ENCODE measurements at regions not wholly inside any gene's neighbourhood (a gene's known extent, or its start where the extent isn't known, plus 50 kb on each side); places are given as distances from the start of the nearest gene placed in this dataset.

- intact Hi-C loops (cut with DNase I; ENCODE audit: low total_unique reads): no loop called here
- no peak for DNase-seq
- H3K27ac ChIP-seq: no peak overlapping the region
- no peak overlapping the region for H3K4me3 ChIP-seq
- 55 to 74% (median 59%) methylated on average over 2 of the region's 2 CpGs for WGBS, 5 donors
- no peaks in the 10 kb centered on the region for H3K4me1 ChIP-seq
- TF ChIP-seq POLR2AphosphoS5 (IDR thresholded peaks at IDR 0.05) (no peak), CTCF (IDR thresholded peaks at IDR 0.05) (no peak), EP300 (IDR thresholded peaks at IDR 0.05) (no peak), POLR2A (IDR thresholded peaks at IDR 0.05) (no peak)
- no peaks in the 10 kb centered on the region for H3K36me3 ChIP-seq
- peaks cover 0 to 2% (median 0%) of the 10 kb centered on the region in 4 donors for H3K9me3 ChIP-seq
- H3K27me3 ChIP-seq: no peaks in the 10 kb centered on the region
Observed at GRCh38 chr22:34243023-34243422, 322.7 kb upstream of the LARGE1 start.

GRCh38 chr22:34255042-34255441 lies 334.8 kb upstream of the LARGE1 start:
- Histone ChIP-seq H3K36me3 (no peaks in the 10 kb centered on the region), H3K27ac (no peak overlapping the region), H3K9me3 (peaks cover 0 to 20% (median 15%) of the 10 kb centered on the region in 4 donors), H3K4me3 (no peak overlapping the region), H3K4me1 (no peaks in the 10 kb centered on the region), H3K27me3 (no peaks in the 10 kb centered on the region)
- intact Hi-C loops (cut with DNase I; ENCODE audit: low total_unique reads): no loop called here
- WGBS, 5 donors: 78 to 92% (median 86%) methylated on average over 1 of the region's 1 CpG
- DNase-seq: no peak
- TF ChIP-seq CTCF (IDR thresholded peaks at IDR 0.05) (no peak), POLR2AphosphoS5 (IDR thresholded peaks at IDR 0.05) (no peak), EP300 (IDR thresholded peaks at IDR 0.05) (no peak), POLR2A (IDR thresholded peaks at IDR 0.05) (no peak)

GRCh38 chr22:34278121-34278520 lies 357.8 kb upstream of the LARGE1 start:
- TF ChIP-seq EP300 (IDR thresholded peaks at IDR 0.05) (no peak), POLR2A (IDR thresholded peaks at IDR 0.05) (no peak), POLR2AphosphoS5 (IDR thresholded peaks at IDR 0.05) (no peak), CTCF (IDR thresholded peaks at IDR 0.05) (no peak)
- no peak for DNase-seq
- Histone ChIP-seq H3K27ac (no peak overlapping the region), H3K9me3 (peaks cover 0 to 4% (median 0%) of the 10 kb centered on the region in 4 donors), H3K4me1 (no peaks in the 10 kb centered on the region), H3K36me3 (no peaks in the 10 kb centered on the region), H3K4me3 (no peak overlapping the region), H3K27me3 (no peaks in the 10 kb centered on the region)
- intact Hi-C loops (cut with DNase I; ENCODE audit: low total_unique reads): no loop called here
- WGBS, 5 donors: 31 to 73% (median 58%) methylated on average over 1 of the region's 1 CpG

- no peaks in the 10 kb centered on the region for H3K9me3 ChIP-seq
- no peaks in the 10 kb centered on the region for H3K36me3 ChIP-seq
- no peaks in the 10 kb centered on the region for H3K27me3 ChIP-seq
- no peak overlapping the region for H3K4me3 ChIP-seq
- intact Hi-C loops (cut with DNase I; ENCODE audit: low total_unique reads): no loop called here
- WGBS, 5 donors: 41 to 67% (median 59%) methylated on average over 3 of the region's 3 CpGs
- no peak for TF ChIP-seq POLR2A (IDR thresholded peaks at IDR 0.05)
- H3K4me1 ChIP-seq: no peaks in the 10 kb centered on the region
- H3K27ac ChIP-seq: no peak overlapping the region
- DNase-seq: no peak
Observed at GRCh38 chr22:34281738-34282137, 361.5 kb upstream of the LARGE1 start.

- no peak for DNase-seq
- no peak overlapping the region for H3K27ac ChIP-seq
- TF ChIP-seq EP300 (IDR thresholded peaks at IDR 0.05) (no peak), CTCF (IDR thresholded peaks at IDR 0.05) (no peak)
- intact Hi-C loops (cut with DNase I; ENCODE audit: low total_unique reads): no loop called here
- no peaks in the 10 kb centered on the region for H3K27me3 ChIP-seq
- no peaks in the 10 kb centered on the region for H3K36me3 ChIP-seq
- no peaks in the 10 kb centered on the region for H3K9me3 ChIP-seq
- H3K4me3 ChIP-seq: no peak overlapping the region
- 36 to 56% (median 48%) methylated on average over 3 of the region's 3 CpGs for WGBS, 5 donors
- no peaks in the 10 kb centered on the region for H3K4me1 ChIP-seq
Observed at GRCh38 chr22:34283844-34284243, 363.6 kb upstream of the LARGE1 start.

All from stomach (tissue), 8 donors.